GM23248 (cell line): ENCODE measurements at regions not wholly inside any gene's neighbourhood (a gene's known extent, or its start where the extent isn't known, plus 50 kb on each side); places are given as distances from the start of the nearest gene placed in this dataset.

Experiments used
- DNase-seq: peaks from one replicate; pipeline ENCODE4 v3.0.0-alpha.2; 2015
- H2AFZ ChIP-seq: fragments of 200-600 bp; sonication (generic); 2 replicates; pipeline ENCODE4 v1.6.1; 2016; ENCODE audit warnings: antibody characterized with exemption
- H3F3A ChIP-seq: fragments of 200-600 bp; sonication (generic); 2 replicates; pipeline ENCODE4 v1.6.1; 2016; ENCODE audit warnings: mild to moderate bottlenecking, antibody characterized with exemption, mixed run types; ENCODE audit not compliant: insufficient read depth
- H3K27ac ChIP-seq: fragments of 200-600 bp; sonication (generic); 2 replicates; pipeline ENCODE4 v1.5.1; 2016; ENCODE audit warnings: mild to moderate bottlenecking
- H3K27me3 ChIP-seq: fragments of 200-600 bp; sonication (generic); replicated peaks from 2 replicates; pipeline ENCODE4 v1.6.1; 2016; ENCODE audit warnings: mild to moderate bottlenecking; ENCODE audit not compliant: insufficient read depth
- H3K36me3 ChIP-seq: fragments of 200-600 bp; sonication (generic); 2 replicates; pipeline ENCODE4 v1.6.1; 2016; ENCODE audit warnings: low read depth, mild to moderate bottlenecking
- H3K4me1 ChIP-seq: fragments of 200-600 bp; sonication (generic); 2 replicates; pipeline ENCODE4 v1.6.1; 2016; ENCODE audit warnings: mild to moderate bottlenecking; ENCODE audit not compliant: insufficient read depth
- H3K4me2 ChIP-seq: fragments of 200-600 bp; sonication (generic); one replicate; pipeline ENCODE4 v1.6.1; 2016; ENCODE audit warnings: mild to moderate bottlenecking; ENCODE audit not compliant: unreplicated experiment
- H3K4me3 ChIP-seq: fragments of 200-600 bp; sonication (generic); 2 replicates; pipeline ENCODE4 v1.5.1; 2016; ENCODE audit warnings: mild to moderate bottlenecking
- H3K79me2 ChIP-seq: fragments of 200-600 bp; sonication (generic); 2 replicates; pipeline ENCODE4 v1.6.1; 2016; ENCODE audit warnings: mild to moderate bottlenecking; ENCODE audit not compliant: insufficient read depth
- H3K9ac ChIP-seq: fragments of 200-600 bp; sonication (generic); 2 replicates; pipeline ENCODE4 v1.6.1; 2016; ENCODE audit warnings: mild to moderate bottlenecking
- H3K9me2 ChIP-seq: fragments of 200-600 bp; sonication (generic); 2 replicates; pipeline ENCODE4 v1.6.1; 2016; ENCODE audit warnings: mixed run types, mild to moderate bottlenecking, moderate library complexity; ENCODE audit not compliant: insufficient read depth
- H3K9me3 ChIP-seq: fragments of 200-600 bp; sonication (generic); one replicate; pipeline ENCODE4 v1.6.1; 2017; ENCODE audit warnings: low read depth
- H4K20me1 ChIP-seq: fragments of 200-600 bp; sonication (generic); 2 replicates; pipeline ENCODE4 v1.6.0; 2016; ENCODE audit not compliant: insufficient read depth
- EZH2 ChIP-seq: fragments of 200-600 bp; sonication (generic); IDR thresholded peaks from 2 replicates; pipeline ENCODE4 v1.6.1; 2018; ENCODE audit warnings: antibody characterized with exemption, mild to moderate bottlenecking; ENCODE audit not compliant: insufficient read depth, poor library complexity, severe bottlenecking
- EZH2phosphoT487 ChIP-seq: fragments of 200-600 bp; sonication (generic); IDR thresholded peaks from 2 replicates; pipeline ENCODE4 v1.6.1; 2018; ENCODE audit warnings: antibody characterized with exemption, moderate library complexity, mild to moderate bottlenecking, low read depth; ENCODE audit not compliant: insufficient read depth
- WGBS, 2 experiments: methylation state at CpG; one replicate each; pipeline ENCODE4 v1.1.6; 2015 to 2017; ENCODE audit warnings: low lambda C conversion rate in 2 of 2, low coverage in 1 of 2; ENCODE audit errors: missing lambda C conversion rate in 2 of 2; 5-methylcytosine and 5-hydroxymethylcytosine counted together
- in situ Hi-C: fragments of 300-500 bp; cut with MboI; formaldehyde crosslinking; loops from 2 replicates; pipeline ENCODE4 v1.15.0; 2020

- WGBS, 2 experiments, result 86 to 94% methylated on average over 10 of the region's 10 CpGs
- no peak overlapping the region for H3K4me2 ChIP-seq
- no peak overlapping the region for H3K9ac ChIP-seq
- no peak overlapping the region for H3K4me3 ChIP-seq
- H4K20me1 ChIP-seq, result no peaks in the 10 kb centered on the region
- no peaks in the 10 kb centered on the region for H3F3A ChIP-seq
- H3K9me2 ChIP-seq, result no peaks in the 10 kb centered on the region
- H3K9me3 ChIP-seq, result no peaks in the 10 kb centered on the region
- no peak overlapping the region for H2AFZ ChIP-seq
- peaks cover 11% of the 10 kb centered on the region for H3K4me1 ChIP-seq
- in situ Hi-C loops, result no loop called here
- no peak for TF ChIP-seq EZH2
- TF ChIP-seq EZH2phosphoT487, result no peak
- H3K27ac ChIP-seq, result no peak overlapping the region
- H3K27me3 ChIP-seq, result peaks cover 3% of the 10 kb centered on the region; the same call in 1 of the 2 replicates
- H3K79me2 ChIP-seq, result no peaks in the 10 kb centered on the region
- H3K36me3 ChIP-seq, result no peaks in the 10 kb centered on the region
- no peak for DNase-seq
Measured at GRCh38 chr2:201972621-201973255, 60.9 kb upstream of the FZD7 start.

DNA sequence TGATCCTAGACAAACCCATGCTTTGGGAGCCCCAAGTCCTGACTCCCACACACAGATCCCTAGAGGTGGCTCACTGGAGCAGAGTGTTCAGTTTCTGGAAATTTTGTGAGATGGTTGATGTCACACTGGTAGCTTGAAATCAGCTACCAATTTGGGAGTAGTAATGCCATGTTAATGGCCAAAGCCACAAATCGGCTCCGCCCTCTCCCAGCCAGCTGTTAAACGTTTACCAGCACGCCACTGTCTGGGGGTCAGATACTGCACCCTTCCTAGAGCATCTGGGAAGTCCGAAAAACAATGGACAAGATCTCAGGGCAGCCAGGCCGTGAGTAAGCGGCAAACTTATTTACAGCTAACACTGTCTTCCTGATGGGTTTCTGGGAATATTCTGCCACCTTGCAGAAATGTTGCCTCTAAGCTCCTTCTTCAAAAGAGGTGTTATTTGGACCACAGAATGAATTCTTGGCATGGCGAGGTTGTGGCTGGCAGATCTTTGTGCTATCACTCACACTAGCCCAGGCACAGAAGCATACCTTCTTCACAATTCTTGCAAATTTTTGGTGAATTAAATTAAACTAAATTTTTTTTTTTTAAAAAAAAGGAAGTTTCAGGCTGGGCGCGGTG is 60.2 kb upstream of the FZD7 start:
- no peak for TF ChIP-seq EZH2
- TF ChIP-seq EZH2phosphoT487, result no peak
- H3K27me3 ChIP-seq, result peaks cover 6% of the 10 kb centered on the region
- H4K20me1 ChIP-seq, result no peaks in the 10 kb centered on the region
- no peak overlapping the region for H2AFZ ChIP-seq
- no peak for DNase-seq
- H3K4me3 ChIP-seq, result no peak overlapping the region
- H3K4me1 ChIP-seq, result peaks cover 11% of the 10 kb centered on the region
- no peaks in the 10 kb centered on the region for H3K9me3 ChIP-seq
- no peaks in the 10 kb centered on the region for H3K36me3 ChIP-seq
- H3K9ac ChIP-seq, result no peak overlapping the region
- no peak overlapping the region for H3K4me2 ChIP-seq
- 70 to 72% methylated on average over 10 of the region's 10 CpGs for WGBS, 2 experiments
- H3K27ac ChIP-seq, result no peak overlapping the region
- H3K79me2 ChIP-seq, result no peaks in the 10 kb centered on the region
- in situ Hi-C loops, result no loop called here
- no peaks in the 10 kb centered on the region for H3F3A ChIP-seq
- no peaks in the 10 kb centered on the region for H3K9me2 ChIP-seq

DNA sequence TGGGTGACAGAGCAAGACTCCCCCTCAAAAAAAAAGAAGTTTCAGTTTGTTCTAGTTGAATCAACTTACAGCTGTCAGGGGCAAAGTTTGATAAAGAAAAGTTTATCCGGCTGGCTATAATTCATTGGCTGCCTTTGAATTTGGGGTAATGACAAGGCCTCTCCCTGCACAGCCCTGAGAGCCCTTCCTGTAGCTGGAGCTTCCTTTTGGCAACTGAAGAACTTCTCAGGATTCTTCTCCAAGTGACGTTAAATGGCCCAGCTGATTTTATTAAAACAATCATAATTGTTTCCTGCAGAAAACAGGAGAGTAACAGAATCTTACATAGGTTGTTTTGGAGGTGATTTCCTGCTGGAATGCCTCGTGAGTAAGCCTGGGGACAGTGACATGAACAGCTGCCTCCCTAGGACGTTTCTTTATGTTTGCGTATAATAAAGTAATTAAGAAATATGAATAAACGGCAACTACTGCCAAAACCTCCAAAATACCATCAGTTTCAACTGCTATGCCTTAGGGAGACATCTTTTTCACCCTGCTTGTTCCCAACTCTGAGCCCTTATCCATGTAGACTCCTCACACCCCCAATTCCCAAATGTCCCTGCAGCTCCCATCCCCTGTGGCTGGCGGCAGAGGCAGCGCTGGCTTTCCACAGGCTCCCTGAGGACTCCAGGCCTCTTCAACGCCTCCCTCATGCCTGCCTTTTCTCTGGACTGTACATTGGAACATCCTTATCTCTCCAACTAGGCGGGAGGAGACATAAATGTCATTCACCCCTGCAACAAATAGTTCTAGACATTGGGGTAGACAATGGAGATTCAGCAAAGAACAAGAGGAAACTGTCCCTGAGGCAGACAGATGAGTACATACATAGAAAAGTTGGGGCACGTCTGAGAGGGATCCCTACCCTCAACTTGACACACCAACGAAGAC is 59.2 kb upstream of the FZD7 start:
- no peak overlapping the region for H3K4me3 ChIP-seq
- no peaks in the 10 kb centered on the region for H3K9me3 ChIP-seq
- H3K79me2 ChIP-seq, result no peaks in the 10 kb centered on the region
- no peaks in the 10 kb centered on the region for H3K36me3 ChIP-seq
- H3K27ac ChIP-seq, result no peak overlapping the region
- TF ChIP-seq EZH2phosphoT487 (no peak), EZH2 (no peak)
- 57 to 65% methylated on average over 12 of the region's 12 CpGs for WGBS, 2 experiments
- H3K9me2 ChIP-seq, result no peaks in the 10 kb centered on the region
- peaks cover 11% of the 10 kb centered on the region for H3K4me1 ChIP-seq
- no peak overlapping the region for H3K9ac ChIP-seq
- no peak overlapping the region for H2AFZ ChIP-seq
- H4K20me1 ChIP-seq, result no peaks in the 10 kb centered on the region
- H3K27me3 ChIP-seq, result peaks cover 9% of the 10 kb centered on the region
- in situ Hi-C loops, result no loop called here
- no peaks in the 10 kb centered on the region for H3F3A ChIP-seq
- no peak for DNase-seq
- H3K4me2 ChIP-seq, result no peak overlapping the region

DNA sequence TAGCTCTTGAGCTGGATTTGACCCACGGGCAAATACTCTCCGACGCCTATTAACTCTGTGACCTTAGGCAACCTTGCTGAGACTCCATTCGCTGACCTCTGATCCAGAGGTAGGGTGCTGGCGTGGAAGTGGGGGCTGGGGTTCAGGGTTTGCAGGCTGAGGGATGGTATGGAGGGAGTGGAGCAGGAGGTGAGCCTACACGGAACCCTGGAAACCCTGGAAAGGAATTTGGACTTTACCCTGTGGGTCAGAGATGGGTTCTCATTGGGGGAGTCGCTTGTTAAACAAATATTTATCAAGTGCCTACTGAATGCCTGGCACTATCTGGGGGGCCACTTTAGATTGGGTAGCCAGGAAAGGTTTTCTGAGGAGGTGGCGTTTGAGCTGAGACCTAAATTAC is 58.2 kb upstream of the FZD7 start:
- no peak overlapping the region for H3K9ac ChIP-seq
- H3K36me3 ChIP-seq, result no peaks in the 10 kb centered on the region
- no peak overlapping the region for H3K4me3 ChIP-seq
- H3K4me1 ChIP-seq, result peaks cover 11% of the 10 kb centered on the region
- no peak overlapping the region for H3K4me2 ChIP-seq
- H3K79me2 ChIP-seq, result no peaks in the 10 kb centered on the region
- H2AFZ ChIP-seq, result no peak overlapping the region
- H3F3A ChIP-seq, result no peaks in the 10 kb centered on the region
- in situ Hi-C loops, result no loop called here
- H3K9me2 ChIP-seq, result no peaks in the 10 kb centered on the region
- WGBS, 2 experiments, result 87% methylated on average over 8 of the region's 8 CpGs
- H3K27me3 ChIP-seq, result peaks cover 9% of the 10 kb centered on the region
- TF ChIP-seq EZH2 (no peak), EZH2phosphoT487 (no peak)
- no peak overlapping the region for H3K27ac ChIP-seq
- H3K9me3 ChIP-seq, result no peaks in the 10 kb centered on the region
- no peak for DNase-seq
- no peaks in the 10 kb centered on the region for H4K20me1 ChIP-seq
